HepG2 (cell line): ENCODE measurements at regions not wholly inside any gene's neighbourhood (a gene's known extent, or its start where the extent isn't known, plus 50 kb on each side); places are given as distances from the start of the nearest gene placed in this dataset.

ENCODE experiments used
- CTCF ChIP-seq: sonication (generic); formaldehyde crosslinking; IDR thresholded peaks from 2 replicates; pipeline ENCODE4 v1.5.0; 2020; ENCODE audit warnings: mild to moderate bottlenecking, missing genetic modification reagents, moderate library complexity
- EZH2 ChIP-seq: conservative IDR thresholded peaks from 2 replicates; pipeline ENCODE4 v1.6.1; 2012; ENCODE audit warnings: mild to moderate bottlenecking, low read depth, low read length, moderate library complexity
- SMAD1 ChIP-seq: sonication (generic); formaldehyde crosslinking; IDR thresholded peaks from 2 replicates; pipeline ENCODE4 v1.4.0; 2020; ENCODE audit warnings: missing genetic modification reagents, low read depth, mild to moderate bottlenecking, borderline replicate concordance
- ZNF670 ChIP-seq: sonication (generic); formaldehyde crosslinking; IDR thresholded peaks from 2 replicates; pipeline ENCODE4 v1.8.0; 2022; ENCODE audit warnings: mild to moderate bottlenecking, missing genetic modification reagents, borderline replicate concordance

GRCh38 chr16:86757704-86758040 is 179.3 kb downstream of the FOXL1 start:
- TF ChIP-seq SMAD1 (CRISPR knock-in tag): no peak
- TF ChIP-seq CTCF (CRISPR knock-in tag): no peak
- no peak for TF ChIP-seq ZNF670 (CRISPR knock-in tag)
- no peak for TF ChIP-seq EZH2
